H9 (cell line): ENCODE measurements at regions not wholly inside any gene's neighbourhood (a gene's known extent, or its start where the extent isn't known, plus 50 kb on each side); places are given as distances from the start of the nearest gene placed in this dataset.
A peak's percentile ranks its signal among the peaks of the same experiment; 100 is the strongest.

ENCODE experiments used
- DNase-seq: peaks from one replicate; pipeline ENCODE4 v3.0.0-alpha.2; 2017
- H2AFZ ChIP-seq: one replicate; pipeline ENCODE4 v1.6.1; 2013; ENCODE audit warnings: mild to moderate bottlenecking, low read length, control low read depth, moderate library complexity
- H2AK5ac ChIP-seq: 2 replicates; pipeline ENCODE4 v1.6.1; 2013; ENCODE audit warnings: low read length, control low read depth, mixed read lengths; ENCODE audit not compliant: insufficient read length
- H2BK120ac ChIP-seq: one replicate; pipeline ENCODE4 v1.6.1; 2013; ENCODE audit warnings: low read depth, mild to moderate bottlenecking, low read length, control low read depth, inconsistent platforms; ENCODE audit not compliant: poor library complexity, severe bottlenecking
- H2BK12ac ChIP-seq: 2 replicates; pipeline ENCODE4 v1.6.1; 2013; ENCODE audit warnings: low read length, control low read depth, mixed read lengths, low read depth; ENCODE audit not compliant: insufficient read length
- H2BK15ac ChIP-seq: 2 replicates; pipeline ENCODE4 v1.6.1; 2013; ENCODE audit warnings: low read depth, low read length, control low read depth
- H2BK20ac ChIP-seq: one replicate; pipeline ENCODE4 v1.6.1; 2013; ENCODE audit warnings: low read depth, mild to moderate bottlenecking, low read length, control low read depth, inconsistent platforms; ENCODE audit not compliant: poor library complexity, severe bottlenecking
- H2BK5ac ChIP-seq: 2 replicates; pipeline ENCODE4 v1.6.1; 2013; ENCODE audit warnings: low read length, control low read depth, mixed read lengths; ENCODE audit not compliant: insufficient read length
- H3K14ac ChIP-seq: 2 replicates; pipeline ENCODE4 v1.6.1; 2013; ENCODE audit warnings: low read length, control low read depth; ENCODE audit not compliant: insufficient read depth
- H3K18ac ChIP-seq: 2 replicates; pipeline ENCODE4 v1.6.1; 2013; ENCODE audit warnings: low read depth, mild to moderate bottlenecking, mixed read lengths, low read length, control low read depth; ENCODE audit not compliant: insufficient read length
- H3K23ac ChIP-seq: 2 replicates; pipeline ENCODE4 v1.6.1; 2013; ENCODE audit warnings: low read length, control low read depth, mixed read lengths, low read depth; ENCODE audit not compliant: insufficient read length
- H3K23me2 ChIP-seq: 2 replicates; pipeline ENCODE4 v1.6.1; 2013; ENCODE audit warnings: low read depth, mild to moderate bottlenecking, mixed read lengths, low read length, control low read depth; ENCODE audit not compliant: insufficient read length, poor library complexity, severe bottlenecking
- H3K27ac ChIP-seq: 2 replicates; pipeline ENCODE4 v1.5.1; 2013; ENCODE audit warnings: low read length, control low read depth, mixed read lengths, low read depth; ENCODE audit not compliant: insufficient read length
- H3K27me3 ChIP-seq: 2 replicates; pipeline ENCODE4 v1.6.1; 2013; ENCODE audit warnings: low read length, control low read depth, inconsistent platforms; ENCODE audit not compliant: insufficient read depth
- H3K4ac ChIP-seq: 2 replicates; pipeline ENCODE4 v1.6.1; 2013; ENCODE audit warnings: low read depth, mild to moderate bottlenecking, control low read depth, inconsistent platforms, low read length, moderate library complexity
- H3K4me1 ChIP-seq: 2 replicates; pipeline ENCODE4 v1.6.1; 2013; ENCODE audit warnings: low read length, control low read depth, inconsistent platforms; ENCODE audit not compliant: insufficient read depth
- H3K4me2 ChIP-seq: 2 replicates; pipeline ENCODE4 v1.6.1; 2013; ENCODE audit warnings: low read length, control low read depth, mixed read lengths; ENCODE audit not compliant: insufficient read length, insufficient read depth
- H3K56ac ChIP-seq: 2 replicates; pipeline ENCODE4 v1.6.1; 2013; ENCODE audit warnings: low read depth, mild to moderate bottlenecking, mixed read lengths, low read length, control low read depth; ENCODE audit not compliant: insufficient read length
- H3K79me1 ChIP-seq: 2 replicates; pipeline ENCODE4 v1.6.1; 2013; ENCODE audit warnings: low read depth, mild to moderate bottlenecking, moderate library complexity, low read length, control low read depth, inconsistent platforms; ENCODE audit not compliant: insufficient read depth, poor library complexity, severe bottlenecking
- H3K79me2 ChIP-seq: 2 replicates; pipeline ENCODE4 v1.6.1; 2013; ENCODE audit warnings: low read length, control low read depth, inconsistent platforms; ENCODE audit not compliant: insufficient read depth
- H3K9ac ChIP-seq: 2 replicates; pipeline ENCODE4 v1.6.1; 2013; ENCODE audit warnings: low read length, control low read depth, mixed read lengths; ENCODE audit not compliant: insufficient read length; ENCODE audit errors: extremely low read depth
- H3K9me3 ChIP-seq: one replicate; pipeline ENCODE4 v1.6.1; 2013; ENCODE audit warnings: low read depth, low read length, inconsistent platforms; ENCODE audit not compliant: control insufficient read depth
- H3T11ph ChIP-seq: one replicate; pipeline ENCODE4 v1.6.1; 2013; ENCODE audit warnings: mild to moderate bottlenecking, low read length, control low read depth, inconsistent platforms
- H4K20me1 ChIP-seq: one replicate; pipeline ENCODE4 v1.6.1; 2013; ENCODE audit not compliant: control insufficient read depth, insufficient read length, insufficient read depth
- H4K5ac ChIP-seq: 2 replicates; pipeline ENCODE4 v1.6.1; 2013; ENCODE audit warnings: low read depth, mild to moderate bottlenecking, mixed read lengths, low read length, control low read depth; ENCODE audit not compliant: insufficient read length
- H4K8ac ChIP-seq: replicated peaks from 2 replicates; pipeline ENCODE4 v1.6.1; 2013; ENCODE audit warnings: low read length, control low read depth, mixed read lengths, low read depth; ENCODE audit not compliant: insufficient read length
- H4K91ac ChIP-seq: 2 replicates; pipeline ENCODE4 v1.6.1; 2013; ENCODE audit warnings: low read depth, mild to moderate bottlenecking, moderate library complexity, mixed read lengths, low read length, control low read depth; ENCODE audit not compliant: insufficient read length
- H3K27ac Mint-ChIP-seq, 3 experiments: 2 replicates in 2 of 3; 3 replicates in 1 of 3; pipeline ENCODE4 v1.8.0; 2020 to 2021; ENCODE audit warnings: mixed read lengths in 3 of 3, mild to moderate bottlenecking in 1 of 3, moderate library complexity in 1 of 3
- H3K27me3 Mint-ChIP-seq: 2 replicates; pipeline ENCODE4 v1.8.0; 2021; ENCODE audit warnings: low read depth, mild to moderate bottlenecking, moderate library complexity, mixed read lengths
- H3K36me3 Mint-ChIP-seq, 3 experiments: 2 replicates in 2 of 3; 3 replicates in 1 of 3; pipeline ENCODE4 v1.8.0; 2020 to 2021; ENCODE audit warnings: low read depth in 3 of 3, mixed read lengths in 3 of 3; ENCODE audit not compliant: insufficient read depth in 1 of 3
- H3K4me1 Mint-ChIP-seq, 2 experiments: 2 replicates each; pipeline ENCODE4 v1.8.0; 2020; ENCODE audit warnings: mixed read lengths in 2 of 2
- H3K4me3 Mint-ChIP-seq, 2 experiments: 2 replicates in 1 of 2; 3 replicates in 1 of 2; pipeline ENCODE4 v1.8.0; 2020 to 2021; ENCODE audit warnings: mild to moderate bottlenecking in 2 of 2, mixed read lengths in 2 of 2, moderate library complexity in 1 of 2
- H3K9me3 Mint-ChIP-seq, 2 experiments: 2 replicates in 1 of 2; 3 replicates in 1 of 2; pipeline ENCODE4 v1.8.0; 2020; ENCODE audit warnings: mild to moderate bottlenecking in 2 of 2, mixed read lengths in 2 of 2, moderate library complexity in 1 of 2
- WGBS: extraction: QIAGEN DNeasy Blood & Tissue Kit; methylation state at CpG from one replicate; pipeline ENCODE4 v1.1.7; 2013; ENCODE audit warnings: missing lambda C conversion rate, low lambda C conversion rate, mixed read lengths; ENCODE audit not compliant: insufficient read length; ENCODE audit errors: extremely low coverage; 5-methylcytosine and 5-hydroxymethylcytosine counted together
- TF ChIP-seq, protein P1 (sequence below): fragments of 200-600 bp; sonication (generic); conservative IDR thresholded peaks from 3 replicates; pipeline ENCODE4 v1.8.0; 2021; ENCODE audit warnings: antibody characterized with exemption, mild to moderate bottlenecking

DNA sequence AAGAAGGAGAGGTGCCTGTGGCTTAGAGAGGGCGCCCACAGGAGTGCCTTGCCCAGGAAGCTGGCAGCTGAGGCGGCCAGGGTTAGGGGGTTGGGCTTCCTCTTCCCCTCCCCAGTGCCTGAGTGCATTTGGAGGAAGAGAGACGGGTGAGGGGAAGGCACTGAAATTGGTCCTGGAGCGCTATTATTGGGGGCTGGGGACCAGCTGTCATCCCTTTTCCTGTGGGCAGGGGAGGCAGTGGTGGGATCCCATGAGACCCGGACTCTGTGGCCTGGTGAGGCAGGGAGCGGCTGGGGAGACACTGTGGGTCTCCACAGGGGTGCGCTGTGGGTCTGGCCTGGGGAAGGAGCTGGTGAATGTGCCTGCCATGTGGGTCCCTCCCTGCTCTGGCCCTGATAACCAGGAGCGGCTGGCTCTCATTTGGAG is 259.7 kb downstream of the SEC14L1 start:
- Histone ChIP-seq H4K5ac (no peak overlapping the region), H3K4ac (no peak overlapping the region), H2AFZ (no peak overlapping the region), H4K20me1 (no peaks in the 10 kb centered on the region), H3K27me3 (no peaks in the 10 kb centered on the region), H4K91ac (no peak overlapping the region), H3K23ac (no peak overlapping the region), H3K23me2 (no peaks in the 10 kb centered on the region), H4K8ac (no peak overlapping the region), H3T11ph (no peak overlapping the region), H3K14ac (no peak overlapping the region), H3K9me3 (no peaks in the 10 kb centered on the region), H2AK5ac (no peak overlapping the region), H3K9ac (no peak overlapping the region), H3K56ac (no peak overlapping the region), H2BK15ac (no peak overlapping the region), H2BK5ac (no peak overlapping the region), H3K18ac (no peak overlapping the region), H3K4me2 (no peak overlapping the region), H2BK120ac (no peak overlapping the region), H3K4me1 (no peaks in the 10 kb centered on the region), H3K27ac (no peak overlapping the region), H2BK12ac (no peak overlapping the region), H3K79me1 (no peaks in the 10 kb centered on the region), H2BK20ac (no peak overlapping the region), H3K79me2 (peaks cover 8% of the 10 kb centered on the region; the same call in 1 of the 2 replicates)
- H3K27me3 Mint-ChIP-seq, result no peaks in the 10 kb centered on the region
- H3K4me3 Mint-ChIP-seq, result no peak overlapping the region; a peak in 1 of 5 replicates
- DNase-seq, result peak; percentile 81
- TF ChIP-seq, protein P1, sequence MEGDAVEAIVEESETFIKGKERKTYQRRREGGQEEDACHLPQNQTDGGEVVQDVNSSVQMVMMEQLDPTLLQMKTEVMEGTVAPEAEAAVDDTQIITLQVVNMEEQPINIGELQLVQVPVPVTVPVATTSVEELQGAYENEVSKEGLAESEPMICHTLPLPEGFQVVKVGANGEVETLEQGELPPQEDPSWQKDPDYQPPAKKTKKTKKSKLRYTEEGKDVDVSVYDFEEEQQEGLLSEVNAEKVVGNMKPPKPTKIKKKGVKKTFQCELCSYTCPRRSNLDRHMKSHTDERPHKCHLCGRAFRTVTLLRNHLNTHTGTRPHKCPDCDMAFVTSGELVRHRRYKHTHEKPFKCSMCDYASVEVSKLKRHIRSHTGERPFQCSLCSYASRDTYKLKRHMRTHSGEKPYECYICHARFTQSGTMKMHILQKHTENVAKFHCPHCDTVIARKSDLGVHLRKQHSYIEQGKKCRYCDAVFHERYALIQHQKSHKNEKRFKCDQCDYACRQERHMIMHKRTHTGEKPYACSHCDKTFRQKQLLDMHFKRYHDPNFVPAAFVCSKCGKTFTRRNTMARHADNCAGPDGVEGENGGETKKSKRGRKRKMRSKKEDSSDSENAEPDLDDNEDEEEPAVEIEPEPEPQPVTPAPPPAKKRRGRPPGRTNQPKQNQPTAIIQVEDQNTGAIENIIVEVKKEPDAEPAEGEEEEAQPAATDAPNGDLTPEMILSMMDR, result peak; percentile 57; the same call in 2 of the 3 replicates
- peak overlapping the region in 2 of 3 experiments; percentile 47 to 82; a peak in 2 of 7 replicates for H3K27ac Mint-ChIP-seq
- peaks cover 10 to 25% (median 21%) of the 10 kb centered on the region in 3 experiments for H3K36me3 Mint-ChIP-seq
- peaks cover 12 to 22% of the 10 kb centered on the region in 2 experiments for H3K4me1 Mint-ChIP-seq
- H3K9me3 Mint-ChIP-seq, result no peaks in the 10 kb centered on the region
- WGBS, result no CpG with 5 or more reads among the region's 8 CpGs
